ENCODE measurements at regions not wholly inside any gene's neighbourhood (a gene's known extent, or its start where the extent isn't known, plus 50 kb on each side); places are given as distances from the start of the nearest gene placed in this dataset.

DNA sequence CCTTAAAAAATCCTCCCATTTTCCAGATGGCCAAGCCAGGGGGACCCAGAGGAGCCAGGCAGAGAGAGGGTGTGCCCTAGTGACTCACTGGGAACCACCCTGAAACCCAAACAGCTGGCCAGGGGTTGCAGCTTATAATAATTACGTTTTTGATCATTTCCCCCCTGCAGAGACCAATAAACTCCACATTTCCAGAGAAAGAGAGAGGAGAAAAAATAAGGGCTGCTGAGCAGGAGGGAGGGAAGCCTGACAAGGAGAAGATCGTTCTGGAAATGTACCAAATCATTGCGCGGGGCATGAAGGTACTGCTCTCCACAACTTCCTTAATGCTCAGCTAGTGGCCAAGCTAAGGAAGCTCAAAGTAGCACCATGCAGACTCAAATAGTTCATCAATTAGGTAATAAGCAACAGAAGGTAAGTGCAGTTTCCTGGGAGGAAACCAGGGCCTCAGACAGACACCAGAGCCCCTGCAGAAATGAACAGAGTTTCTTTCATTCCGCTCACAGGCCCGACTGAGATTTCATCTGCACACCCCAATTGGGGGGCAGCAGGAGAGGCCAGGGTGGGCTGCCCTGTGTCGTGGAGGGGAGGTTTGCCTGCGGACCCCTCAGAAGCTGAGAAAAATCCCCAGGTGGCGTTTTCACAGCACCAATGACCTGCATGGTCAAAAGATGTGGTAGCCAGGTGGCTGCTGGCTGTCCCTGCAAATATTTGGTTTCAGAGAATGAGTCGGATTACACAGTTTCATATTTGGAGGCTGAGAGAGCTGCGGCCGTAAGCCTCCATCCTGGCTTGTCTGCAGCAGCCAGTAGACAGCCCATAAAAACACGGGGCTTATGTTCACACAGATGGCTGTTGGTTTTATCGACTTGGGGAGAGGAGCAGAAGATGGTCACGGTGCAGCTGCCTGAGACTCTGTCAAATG, 153.2 kb upstream of the LYZL2 start:
- peaks cover 0 to 3% (median 3%) of the 10 kb centered on the region in 3 donors for H3K4me1 ChIP-seq (ENCODE audit: control insufficient read depth in 2 of 3, insufficient read depth in 2 of 3, low read depth in 1 of 3, low read length in 3 of 3)
- no peaks in the 10 kb centered on the region for H3K9me3 ChIP-seq (ENCODE audit: control insufficient read depth in 2 of 3, insufficient read depth in 1 of 3, low read length in 3 of 3)
- no peaks in the 10 kb centered on the region for H3K36me3 ChIP-seq (ENCODE audit: control insufficient read depth in 2 of 3, insufficient read depth in 3 of 3, low read length in 3 of 3)
- H3K27me3 ChIP-seq (ENCODE audit: control insufficient read depth, insufficient read depth, low read length) = no peaks in the 10 kb centered on the region
- no peak overlapping the region for H3K4me3 ChIP-seq (ENCODE audit: low read length in 3 of 3)
- TF ChIP-seq, protein P1, sequence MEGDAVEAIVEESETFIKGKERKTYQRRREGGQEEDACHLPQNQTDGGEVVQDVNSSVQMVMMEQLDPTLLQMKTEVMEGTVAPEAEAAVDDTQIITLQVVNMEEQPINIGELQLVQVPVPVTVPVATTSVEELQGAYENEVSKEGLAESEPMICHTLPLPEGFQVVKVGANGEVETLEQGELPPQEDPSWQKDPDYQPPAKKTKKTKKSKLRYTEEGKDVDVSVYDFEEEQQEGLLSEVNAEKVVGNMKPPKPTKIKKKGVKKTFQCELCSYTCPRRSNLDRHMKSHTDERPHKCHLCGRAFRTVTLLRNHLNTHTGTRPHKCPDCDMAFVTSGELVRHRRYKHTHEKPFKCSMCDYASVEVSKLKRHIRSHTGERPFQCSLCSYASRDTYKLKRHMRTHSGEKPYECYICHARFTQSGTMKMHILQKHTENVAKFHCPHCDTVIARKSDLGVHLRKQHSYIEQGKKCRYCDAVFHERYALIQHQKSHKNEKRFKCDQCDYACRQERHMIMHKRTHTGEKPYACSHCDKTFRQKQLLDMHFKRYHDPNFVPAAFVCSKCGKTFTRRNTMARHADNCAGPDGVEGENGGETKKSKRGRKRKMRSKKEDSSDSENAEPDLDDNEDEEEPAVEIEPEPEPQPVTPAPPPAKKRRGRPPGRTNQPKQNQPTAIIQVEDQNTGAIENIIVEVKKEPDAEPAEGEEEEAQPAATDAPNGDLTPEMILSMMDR (IDR thresholded peaks at IDR 0.05; ENCODE audit: borderline replicate concordance, extremely low read depth, insufficient read depth) = no peak
- FAIRE-seq (no peak), DNase-seq (no peak)
- H3K27ac ChIP-seq (ENCODE audit: low read depth in 2 of 2, low read length in 2 of 2) = no peak overlapping the region
- intact Hi-C loops (cut with DNase I) = no loop called here
- H3K9ac ChIP-seq (ENCODE audit: low read length in 3 of 3) = no peak overlapping the region

DNA sequence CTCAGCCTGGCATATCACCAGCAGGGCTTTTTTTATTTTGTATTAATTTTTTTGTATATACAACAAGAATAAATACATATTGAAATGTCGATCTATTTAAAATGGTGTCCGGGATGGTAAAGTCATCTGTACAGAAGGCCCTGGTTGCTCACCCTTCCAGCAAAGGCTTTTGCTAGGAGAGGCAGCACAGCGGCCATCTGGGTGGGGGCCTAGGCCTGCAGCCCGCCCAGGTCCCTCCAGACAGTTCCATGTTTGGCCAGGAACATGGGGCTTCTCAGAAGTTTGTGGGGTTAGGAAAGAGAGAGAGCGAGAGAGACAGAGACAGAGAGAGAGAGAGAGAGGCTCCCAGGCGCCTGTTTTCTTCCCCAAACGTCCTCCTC, 152.6 kb upstream of the LYZL2 start:
- no peak overlapping the region for H3K4me3 ChIP-seq (ENCODE audit: low read length in 3 of 3)

DNA sequence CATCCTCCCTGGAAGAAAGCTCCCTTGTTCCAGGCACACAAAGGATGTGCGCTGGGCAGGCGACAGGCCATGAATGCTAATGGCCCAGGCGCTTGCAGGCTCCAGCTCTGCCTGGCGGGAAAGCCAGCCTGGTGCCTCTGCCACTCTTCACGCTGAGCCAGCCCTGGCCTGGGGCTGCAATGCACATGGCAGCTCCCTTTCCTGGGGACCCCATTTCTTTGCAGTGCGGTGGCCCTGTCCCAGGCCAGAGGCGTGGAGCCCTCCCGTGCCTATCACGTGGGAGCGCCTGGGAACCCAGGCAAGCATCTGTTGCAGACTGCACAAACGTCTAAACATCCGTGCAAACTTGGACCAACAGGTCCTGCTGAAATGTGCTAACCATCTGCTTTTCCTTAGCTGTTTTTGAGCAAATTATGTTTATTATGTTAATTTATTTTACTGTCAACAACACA, 152.1 kb upstream of the LYZL2 start:
- H3K9me3 ChIP-seq (ENCODE audit: control insufficient read depth in 2 of 3, insufficient read depth in 1 of 3, low read length in 3 of 3) = no peaks in the 10 kb centered on the region
- H3K4me3 ChIP-seq (ENCODE audit: low read length in 3 of 3) = no peak overlapping the region
- no peaks in the 10 kb centered on the region for H3K27me3 ChIP-seq (ENCODE audit: control insufficient read depth, insufficient read depth, low read length)
- intact Hi-C loops (cut with DNase I) = no loop called here
- peaks cover 0 to 3% (median 3%) of the 10 kb centered on the region in 3 donors for H3K4me1 ChIP-seq (ENCODE audit: control insufficient read depth in 2 of 3, insufficient read depth in 2 of 3, low read depth in 1 of 3, low read length in 3 of 3)
- no peak overlapping the region for H3K9ac ChIP-seq (ENCODE audit: low read length in 3 of 3)
- TF ChIP-seq, protein P1 (IDR thresholded peaks at IDR 0.05; ENCODE audit: borderline replicate concordance, extremely low read depth, insufficient read depth) = no peak
- no peaks in the 10 kb centered on the region for H3K36me3 ChIP-seq (ENCODE audit: control insufficient read depth in 2 of 3, insufficient read depth in 3 of 3, low read length in 3 of 3)
- H3K27ac ChIP-seq (ENCODE audit: low read depth in 2 of 2, low read length in 2 of 2) = no peak overlapping the region
- no peak for DNase-seq
- no peak for FAIRE-seq

More for the DNA sequence above, 152.6 kb upstream of the LYZL2 start:
- no peak overlapping the region for H3K27ac ChIP-seq (ENCODE audit: low read depth in 2 of 2, low read length in 2 of 2)
- no peaks in the 10 kb centered on the region for H3K36me3 ChIP-seq (ENCODE audit: control insufficient read depth in 2 of 3, insufficient read depth in 3 of 3, low read length in 3 of 3)
- TF ChIP-seq, protein P1 (IDR thresholded peaks at IDR 0.05; ENCODE audit: borderline replicate concordance, extremely low read depth, insufficient read depth) = no peak
- no peaks in the 10 kb centered on the region for H3K27me3 ChIP-seq (ENCODE audit: control insufficient read depth, insufficient read depth, low read length)
- peaks cover 0 to 3% (median 3%) of the 10 kb centered on the region in 3 donors for H3K4me1 ChIP-seq (ENCODE audit: control insufficient read depth in 2 of 3, insufficient read depth in 2 of 3, low read depth in 1 of 3, low read length in 3 of 3)
- H3K9ac ChIP-seq (ENCODE audit: low read length in 3 of 3) = no peak overlapping the region
- H3K9me3 ChIP-seq (ENCODE audit: control insufficient read depth in 2 of 3, insufficient read depth in 1 of 3, low read length in 3 of 3) = no peaks in the 10 kb centered on the region
- DNase-seq (no peak), FAIRE-seq (no peak)
- intact Hi-C loops (cut with DNase I) = no loop called here

Data from kidney (tissue), 13 donors.